HEK293 (cell line): ENCODE measurements at regions not wholly inside any gene's neighbourhood (a gene's known extent, or its start where the extent isn't known, plus 50 kb on each side); places are given as distances from the start of the nearest gene placed in this dataset.

Source experiments
- CTCF ChIA-PET: fragments of 350-600 bp; formaldehyde crosslinking; extraction: SDS; loops from one replicate; lab custom pipeline; 2021; ENCODE audit warnings: antibody characterized with exemption; lab: Yijun Ruan, JAX
- POLR2A ChIA-PET: fragments of 300-600 bp; formaldehyde crosslinking; extraction: SDS; loops from one replicate; lab custom pipeline; 2020; ENCODE audit warnings: antibody characterized with exemption, inconsistent platforms; lab: Yijun Ruan, JAX
- H3K27ac ChIP-seq: fragments of 200-500 bp; sonication (Bioruptor generic); 2 replicates; pipeline ENCODE4 v1.5.1; 2014; ENCODE audit warnings: low read depth, low read length, control low read depth, inconsistent platforms; ENCODE audit errors: extremely low read depth
- H3K36me3 ChIP-seq, 2 experiments: fragments of 200-500 bp in 1 of 2; sonication (Bioruptor generic) in 1 of 2; 1 replicate in 1 of 2; 2 replicates in 1 of 2; pipeline ENCODE4 v1.5.1; 2014 to 2017; ENCODE audit warnings: inconsistent platforms in 2 of 2, low read length in 2 of 2; ENCODE audit not compliant: control insufficient read depth in 2 of 2, insufficient read depth in 1 of 2
- H3K4me1 ChIP-seq: fragments of 200-500 bp; sonication (Bioruptor generic); 2 replicates; pipeline ENCODE4 v1.5.1; 2014; ENCODE audit warnings: mild to moderate bottlenecking, low read length, inconsistent platforms; ENCODE audit not compliant: control insufficient read depth, insufficient read depth
- H3K4me3 ChIP-seq: 2 replicates; pipeline ENCODE4 v1.5.1; 2011; ENCODE audit warnings: low read depth, mild to moderate bottlenecking, control low read depth, low read length, moderate library complexity
- H3K9me3 ChIP-seq: fragments of 200-500 bp; sonication (Bioruptor generic); 2 replicates; pipeline ENCODE4 v1.5.1; 2014; ENCODE audit warnings: low read depth, low read length, inconsistent platforms; ENCODE audit not compliant: control insufficient read depth, insufficient read depth
- GLI2 ChIP-seq: fragments of 450-650 bp; formaldehyde crosslinking; IDR thresholded peaks from 2 replicates; pipeline ENCODE4; 2017; ENCODE audit warnings: missing biosample characterization, missing genetic modification characterization, low read depth, borderline replicate concordance
- GLIS1 ChIP-seq: fragments of 450-650 bp; formaldehyde crosslinking; IDR thresholded peaks from 2 replicates; pipeline ENCODE4 v1.5.1; 2016; ENCODE audit warnings: missing biosample characterization, missing genetic modification characterization
- SETDB1 ChIP-seq: IDR thresholded peaks from one replicate; pipeline ENCODE4 v1.6.1; 2017; ENCODE audit warnings: mild to moderate bottlenecking, low read length, moderate library complexity, mixed read lengths; ENCODE audit not compliant: insufficient read length
- YY1 ChIP-seq: fragments of 450-650 bp; formaldehyde crosslinking; IDR thresholded peaks from 2 replicates; pipeline ENCODE4 v1.5.1; 2018; ENCODE audit warnings: missing biosample characterization, missing genetic modification characterization
- ZBTB26 ChIP-seq: fragments of 450-650 bp; formaldehyde crosslinking; optimal IDR thresholded peaks from 2 replicates; pipeline ENCODE3; 2016; ENCODE audit warnings: missing biosample characterization, mild to moderate bottlenecking, missing genetic modification characterization
- ZBTB8A ChIP-seq: fragments of 450-650 bp; formaldehyde crosslinking; IDR thresholded peaks from 2 replicates; pipeline ENCODE4 v1.5.1; 2016; ENCODE audit warnings: missing biosample characterization, missing genetic modification characterization
- ZFP3 ChIP-seq: fragments of 450-650 bp; formaldehyde crosslinking; IDR thresholded peaks from 2 replicates; pipeline ENCODE4 v1.5.1; 2016; ENCODE audit warnings: low read depth, missing biosample characterization, missing genetic modification characterization
- ZIC2 ChIP-seq: fragments of 450-650 bp; formaldehyde crosslinking; IDR thresholded peaks from 2 replicates; pipeline ENCODE4 v1.5.1; 2016; ENCODE audit warnings: missing biosample characterization, missing genetic modification characterization
- ZNF10 ChIP-seq: fragments of 450-650 bp; formaldehyde crosslinking; IDR thresholded peaks from 2 replicates; pipeline ENCODE4 v1.5.1; 2017; ENCODE audit warnings: missing biosample characterization, missing genetic modification characterization
- ZNF138 ChIP-seq: fragments of 450-650 bp; formaldehyde crosslinking; IDR thresholded peaks from 2 replicates; pipeline ENCODE4 v1.5.1; 2016; ENCODE audit warnings: missing biosample characterization, missing genetic modification characterization, borderline replicate concordance
- ZNF146 ChIP-seq: fragments of 450-650 bp; formaldehyde crosslinking; IDR thresholded peaks from 2 replicates; pipeline ENCODE4 v1.5.1; 2016; ENCODE audit warnings: missing biosample characterization, missing genetic modification characterization
- ZNF169 ChIP-seq: fragments of 450-650 bp; formaldehyde crosslinking; IDR thresholded peaks from 2 replicates; pipeline ENCODE4 v1.5.1; 2016; ENCODE audit warnings: missing biosample characterization, missing genetic modification characterization
- ZNF19 ChIP-seq: fragments of 450-650 bp; formaldehyde crosslinking; IDR thresholded peaks from 2 replicates; pipeline ENCODE4; 2016; ENCODE audit warnings: missing biosample characterization, missing genetic modification characterization, low read depth
- ZNF221 ChIP-seq: fragments of 450-650 bp; formaldehyde crosslinking; IDR thresholded peaks from 2 replicates; pipeline ENCODE4 v1.5.1; 2017; ENCODE audit warnings: missing biosample characterization, missing genetic modification characterization, borderline replicate concordance
- ZNF223 ChIP-seq: fragments of 450-650 bp; formaldehyde crosslinking; IDR thresholded peaks from 2 replicates; pipeline ENCODE4 v1.5.1; 2016; ENCODE audit warnings: missing biosample characterization, missing genetic modification characterization
- ZNF354C ChIP-seq: fragments of 450-650 bp; formaldehyde crosslinking; IDR thresholded peaks from 2 replicates; pipeline ENCODE4 v1.5.1; 2016; ENCODE audit warnings: missing biosample characterization, missing genetic modification characterization, low read depth, borderline replicate concordance
- ZNF366 ChIP-seq: fragments of 450-650 bp; formaldehyde crosslinking; conservative IDR thresholded peaks from 2 replicates; pipeline ENCODE4 v1.5.1; 2016; ENCODE audit warnings: missing biosample characterization, missing genetic modification characterization
- ZNF391 ChIP-seq: fragments of 450-650 bp; formaldehyde crosslinking; IDR thresholded peaks from 2 replicates; pipeline ENCODE4 v1.5.1; 2016; ENCODE audit warnings: low read depth, missing biosample characterization, missing genetic modification characterization, borderline replicate concordance
- ZNF513 ChIP-seq: fragments of 450-650 bp; IDR thresholded peaks from 2 replicates; pipeline ENCODE4 v1.5.1; 2018; ENCODE audit warnings: missing biosample characterization, missing genetic modification characterization
- ZNF548 ChIP-seq: fragments of 450-650 bp; formaldehyde crosslinking; IDR thresholded peaks from 2 replicates; pipeline ENCODE4 v1.5.1; 2016; ENCODE audit warnings: missing biosample characterization, missing genetic modification characterization
- ZNF600 ChIP-seq: fragments of 450-650 bp; formaldehyde crosslinking; IDR thresholded peaks from 2 replicates; pipeline ENCODE4 v1.5.1; 2016; ENCODE audit warnings: missing biosample characterization, missing genetic modification characterization
- ZNF701 ChIP-seq: fragments of 450-650 bp; formaldehyde crosslinking; IDR thresholded peaks from 2 replicates; pipeline ENCODE4 v1.5.1; 2016; ENCODE audit warnings: missing biosample characterization, missing genetic modification characterization
- ZNF776 ChIP-seq: fragments of 450-650 bp; formaldehyde crosslinking; IDR thresholded peaks from 2 replicates; pipeline ENCODE4 v1.5.0; 2017; ENCODE audit warnings: missing biosample characterization, missing genetic modification characterization, borderline replicate concordance
- TF ChIP-seq, protein P1 (sequence below): fragments of 450-650 bp; formaldehyde crosslinking; IDR thresholded peaks from 2 replicates; pipeline ENCODE4 v1.5.1; 2016; ENCODE audit warnings: missing biosample characterization, missing genetic modification characterization
- TF ChIP-seq, protein P2 (sequence below): fragments of 450-650 bp; formaldehyde crosslinking; IDR thresholded peaks from 2 replicates; pipeline ENCODE4 v1.5.1; 2016; ENCODE audit warnings: missing biosample characterization, missing genetic modification characterization, low read depth

DNA sequence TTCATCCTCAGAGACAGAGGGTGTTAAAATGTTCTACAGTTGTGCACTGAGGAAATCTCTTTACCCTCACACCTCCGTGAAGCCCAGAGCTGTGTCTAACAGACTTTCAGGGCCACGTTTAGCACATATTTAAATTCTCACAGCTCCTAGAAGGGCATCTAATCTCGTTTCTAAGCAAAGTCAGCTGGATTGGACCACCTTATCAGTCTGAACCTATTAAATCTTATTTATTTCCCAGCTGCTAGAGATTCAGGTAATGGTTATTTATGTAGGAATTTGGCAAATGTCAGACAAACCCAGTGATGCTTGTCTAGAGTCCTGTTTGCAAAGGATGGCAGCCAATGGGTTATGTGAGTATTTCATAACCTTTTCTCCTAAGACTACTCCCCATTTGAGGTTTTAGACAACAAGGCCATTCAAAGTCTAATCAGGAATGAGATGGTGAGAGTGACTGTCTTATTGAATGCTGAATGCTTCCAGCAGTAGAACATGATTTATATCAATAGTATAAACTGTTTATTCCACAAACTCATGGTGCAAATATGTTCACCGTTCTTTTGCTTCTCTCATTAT is 54.8 kb upstream of the EXOC4 start (continued):
- TF ChIP-seq ZNF391 (tag by site-specific recombination) (no peak), ZNF600 (tag by site-specific recombination) (no peak), ZNF169 (tag by site-specific recombination) (no peak), GLI2 (tag by site-specific recombination) (no peak)

GRCh38 chr7:133199831-133200230 is 53.0 kb upstream of the EXOC4 start:
- ChIA-PET CTCF (no interaction called here), POLR2A (no interaction called here)
- TF ChIP-seq GLIS1 (tag by site-specific recombination): peak; percentile 19; the same call in 1 of the 2 replicates
- TF ChIP-seq ZNF513 (tag by site-specific recombination): no peak
- TF ChIP-seq ZIC2: peak; percentile 72
- H3K27ac ChIP-seq: no peak overlapping the region
- H3K36me3 ChIP-seq: no peaks in the 10 kb centered on the region
- no peaks in the 10 kb centered on the region for H3K9me3 ChIP-seq
- H3K4me1 ChIP-seq: no peaks in the 10 kb centered on the region
- H3K4me3 ChIP-seq: no peak overlapping the region

- TF ChIP-seq ZBTB8A (tag by site-specific recombination) (no peak), ZNF548 (tag by site-specific recombination) (no peak), ZNF19 (tag by site-specific recombination) (no peak), ZNF776 (tag by site-specific recombination) (no peak), GLI2 (tag by site-specific recombination) (no peak), ZNF223 (no peak), ZNF354C (tag by site-specific recombination) (no peak), ZNF221 (tag by site-specific recombination) (no peak), ZNF366 (no peak)
- Histone ChIP-seq H3K4me1 (no peaks in the 10 kb centered on the region), H3K4me3 (no peak overlapping the region), H3K9me3 (no peaks in the 10 kb centered on the region), H3K27ac (no peak overlapping the region), H3K36me3 (no peaks in the 10 kb centered on the region)
- ChIA-PET POLR2A (no interaction called here), CTCF (no interaction called here)
These were observed 51.4 kb upstream of the EXOC4 start for GRCh38 chr7:133201470-133201869.

DNA sequence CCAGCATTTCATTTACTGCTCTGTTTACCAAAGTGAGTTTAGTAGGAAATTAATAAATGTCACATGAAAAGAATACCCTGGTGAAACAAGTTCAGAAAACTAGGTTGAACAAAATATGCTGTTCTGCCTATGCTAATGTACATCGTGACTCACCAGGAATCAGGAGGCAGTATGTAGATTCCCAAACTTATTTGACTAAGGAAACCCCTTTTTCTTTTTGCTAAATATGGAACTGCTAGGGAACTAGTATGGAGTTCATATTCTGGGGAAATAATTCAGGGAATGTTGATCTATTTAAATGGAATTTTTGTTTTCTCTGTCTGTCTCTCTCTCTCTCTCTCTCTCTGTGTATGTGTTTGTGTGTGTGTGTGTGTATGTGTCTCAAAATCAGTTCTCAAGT is 49.9 kb upstream of the EXOC4 start:
- no peaks in the 10 kb centered on the region for H3K4me1 ChIP-seq
- no peaks in the 10 kb centered on the region for H3K36me3 ChIP-seq
- no peak overlapping the region for H3K4me3 ChIP-seq
- ChIA-PET POLR2A (no interaction called here), CTCF (no interaction called here)
- H3K27ac ChIP-seq: no peak overlapping the region
- no peaks in the 10 kb centered on the region for H3K9me3 ChIP-seq
- TF ChIP-seq YY1: no peak
- no peak for TF ChIP-seq ZNF701 (tag by site-specific recombination)
- TF ChIP-seq, protein P1, sequence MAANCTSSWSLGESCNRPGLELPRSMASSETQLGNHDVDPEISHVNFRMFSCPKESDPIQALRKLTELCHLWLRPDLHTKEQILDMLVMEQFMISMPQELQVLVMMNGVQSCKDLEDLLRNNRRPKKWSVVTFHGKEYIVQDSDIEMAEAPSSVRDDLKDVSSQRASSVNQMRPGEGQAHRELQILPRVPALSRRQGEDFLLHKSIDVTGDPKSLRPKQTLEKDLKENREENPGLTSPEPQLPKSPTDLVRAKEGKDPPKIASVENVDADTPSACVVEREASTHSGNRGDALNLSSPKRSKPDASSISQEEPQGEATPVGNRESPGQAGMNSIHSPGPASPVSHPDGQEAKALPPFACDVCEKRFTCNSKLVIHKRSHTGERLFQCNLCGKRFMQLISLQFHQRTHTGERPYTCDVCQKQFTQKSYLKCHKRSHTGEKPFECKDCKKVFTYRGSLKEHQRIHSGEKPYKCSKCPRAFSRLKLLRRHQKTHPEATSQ (tag by site-specific recombination): no peak
- TF ChIP-seq ZNF146 (tag by site-specific recombination): no peak
- no peak for TF ChIP-seq ZBTB26
- TF ChIP-seq ZNF10 (tag by site-specific recombination): no peak
- no peak for TF ChIP-seq ZNF138 (tag by site-specific recombination)
- TF ChIP-seq SETDB1: no peak
- no peak for TF ChIP-seq ZNF776 (tag by site-specific recombination)
- no peak for TF ChIP-seq ZNF366
- TF ChIP-seq, protein P2, sequence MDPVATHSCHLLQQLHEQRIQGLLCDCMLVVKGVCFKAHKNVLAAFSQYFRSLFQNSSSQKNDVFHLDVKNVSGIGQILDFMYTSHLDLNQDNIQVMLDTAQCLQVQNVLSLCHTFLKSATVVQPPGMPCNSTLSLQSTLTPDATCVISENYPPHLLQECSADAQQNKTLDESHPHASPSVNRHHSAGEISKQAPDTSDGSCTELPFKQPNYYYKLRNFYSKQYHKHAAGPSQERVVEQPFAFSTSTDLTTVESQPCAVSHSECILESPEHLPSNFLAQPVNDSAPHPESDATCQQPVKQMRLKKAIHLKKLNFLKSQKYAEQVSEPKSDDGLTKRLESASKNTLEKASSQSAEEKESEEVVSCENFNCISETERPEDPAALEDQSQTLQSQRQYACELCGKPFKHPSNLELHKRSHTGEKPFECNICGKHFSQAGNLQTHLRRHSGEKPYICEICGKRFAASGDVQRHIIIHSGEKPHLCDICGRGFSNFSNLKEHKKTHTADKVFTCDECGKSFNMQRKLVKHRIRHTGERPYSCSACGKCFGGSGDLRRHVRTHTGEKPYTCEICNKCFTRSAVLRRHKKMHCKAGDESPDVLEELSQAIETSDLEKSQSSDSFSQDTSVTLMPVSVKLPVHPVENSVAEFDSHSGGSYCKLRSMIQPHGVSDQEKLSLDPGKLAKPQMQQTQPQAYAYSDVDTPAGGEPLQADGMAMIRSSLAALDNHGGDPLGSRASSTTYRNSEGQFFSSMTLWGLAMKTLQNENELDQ (tag by site-specific recombination): no peak
- TF ChIP-seq ZFP3 (tag by site-specific recombination): no peak
- no peak for TF ChIP-seq ZIC2
